Stimulated activated CD8-positive, alpha-beta memory T cell treated with anti-CD3 and anti-CD28 coated beads, Interleukin-4, amount 100 ng/mL, for 48 hours (primary cell): ENCODE measurements at regions not wholly inside any gene's neighbourhood (a gene's known extent, or its start where the extent isn't known, plus 50 kb on each side); places are given as distances from the start of the nearest gene placed in this dataset.
A peak's percentile ranks its signal among the peaks of the same experiment; 100 is the strongest.
"Not testable (repeated sequence)": the region's sequence is repeated elsewhere in the genome, so short reads cannot be mapped to it uniquely, and the experiment has no call there.

Experiments
- DNase-seq: peaks from one replicate; pipeline ENCODE4 v3.0.0-alpha.2; 2020

- no peak for DNase-seq
Observed at GRCh38 chr5:56685503-56686217, 129.7 kb upstream of the MAP3K1 start.

- no peak for DNase-seq
Observed at GRCh38 chr5:56684159-56684558, 131.2 kb upstream of the MAP3K1 start.

- no peak for DNase-seq
Observed at GRCh38 chr5:56683733-56684132, 131.6 kb upstream of the MAP3K1 start.

- DNase-seq: no peak
Observed at GRCh38 chr5:56683281-56683680, 132.1 kb upstream of the MAP3K1 start.

- DNase-seq: no peak
Observed at GRCh38 chr5:56681346-56681745, 134.0 kb upstream of the MAP3K1 start.

- no peak for DNase-seq
Observed at GRCh38 chr5:56680731-56681130, 134.6 kb upstream of the MAP3K1 start.

- DNase-seq: no peak
Observed at GRCh38 chr5:56677690-56678305, 137.6 kb upstream of the MAP3K1 start.

GRCh38 chr5:56676091-56676768 is 139.1 kb upstream of the MAP3K1 start:
- DNase-seq: no peak

- no peak for DNase-seq
Observed at GRCh38 chr5:56674441-56674840, 140.9 kb upstream of the MAP3K1 start.

- no peak for DNase-seq
Observed at GRCh38 chr5:56673171-56673570, 142.2 kb upstream of the MAP3K1 start.

- no peak for DNase-seq
Observed at GRCh38 chr5:56671571-56671970, 143.8 kb upstream of the MAP3K1 start.

GRCh38 chr5:56670916-56671315 is 144.4 kb upstream of the MAP3K1 start:
- DNase-seq: no peak

- peak; percentile 51 for DNase-seq
Observed at GRCh38 chr5:56669534-56670483, 145.5 kb upstream of the MAP3K1 start.

- no peak for DNase-seq
Observed at GRCh38 chr5:56668996-56669395, 146.4 kb upstream of the MAP3K1 start.

- DNase-seq: no peak
Observed at GRCh38 chr5:56667692-56668091, 147.7 kb upstream of the MAP3K1 start.

- DNase-seq: no peak
Observed at GRCh38 chr5:56666901-56667300, 148.4 kb upstream of the MAP3K1 start.

GRCh38 chr5:56665117-56665516 is 150.2 kb upstream of the MAP3K1 start:
- DNase-seq: not testable (repeated sequence)

- no peak for DNase-seq
Observed at GRCh38 chr5:56664025-56664424, 151.3 kb upstream of the MAP3K1 start.

GRCh38 chr5:56663523-56663922 is 151.8 kb upstream of the MAP3K1 start:
- no peak for DNase-seq

- DNase-seq: no peak
Observed at GRCh38 chr5:56662893-56663292, 152.5 kb upstream of the MAP3K1 start.

GRCh38 chr5:56659971-56660370 is 155.4 kb upstream of the MAP3K1 start:
- no peak for DNase-seq

GRCh38 chr5:56658972-56659371 is 156.4 kb upstream of the MAP3K1 start:
- no peak for DNase-seq
